ENCODE measurements at regions not wholly inside any gene's neighbourhood (a gene's known extent, or its start where the extent isn't known, plus 50 kb on each side); places are given as distances from the start of the nearest gene placed in this dataset.

GRCh38 chr14:71659159-71659558, 273.1 kb upstream of the RGS6 start (continued):
- TF ChIP-seq ZNF592 (IDR thresholded peaks at IDR 0.05) (no peak), POU5F1 (IDR thresholded peaks at IDR 0.05; ENCODE audit: borderline replicate concordance, low read depth, low read length, partially characterized antibody) (no peak), IRF1 (CRISPR knock-in tag; IDR thresholded peaks at IDR 0.05; ENCODE audit: borderline replicate concordance) (no peak), CREB3L1 (IDR thresholded peaks at IDR 0.05; ENCODE audit: borderline replicate concordance, low read depth) (no peak)

Measured in K562 (cell line).